Trophoblast cell (in vitro differentiated cells and primary cell): ENCODE measurements at regions not wholly inside any gene's neighbourhood (a gene's known extent, or its start where the extent isn't known, plus 50 kb on each side); places are given as distances from the start of the nearest gene placed in this dataset.

Experiments
- DNase-seq, 2 donors: peaks; one replicate each; pipeline ENCODE4 v3.0.0-alpha.2; 2016
- H2AFZ ChIP-seq: 2 replicates; pipeline ENCODE4 v1.6.1; 2013; ENCODE audit warnings: low read length, moderate library complexity, mild to moderate bottlenecking; ENCODE audit not compliant: insufficient read depth, poor library complexity
- H2AK5ac ChIP-seq: 2 replicates; pipeline ENCODE4 v1.6.1; 2013; ENCODE audit warnings: mild to moderate bottlenecking, low read length
- H2BK120ac ChIP-seq: 2 replicates; pipeline ENCODE4 v1.6.1; 2013; ENCODE audit warnings: low read length, mild to moderate bottlenecking, moderate library complexity; ENCODE audit not compliant: insufficient read depth, poor library complexity
- H2BK12ac ChIP-seq: 2 replicates; pipeline ENCODE4 v1.6.1; 2013; ENCODE audit warnings: mild to moderate bottlenecking, low read length, moderate library complexity
- H2BK5ac ChIP-seq: 2 replicates; pipeline ENCODE4 v1.6.1; 2013; ENCODE audit warnings: low read length, low read depth, moderate library complexity, mild to moderate bottlenecking; ENCODE audit not compliant: poor library complexity
- H3K14ac ChIP-seq: 2 replicates; pipeline ENCODE4 v1.6.1; 2013; ENCODE audit warnings: mild to moderate bottlenecking, low read length
- H3K18ac ChIP-seq: 2 replicates; pipeline ENCODE4 v1.6.1; 2013; ENCODE audit warnings: mild to moderate bottlenecking, low read length
- H3K23ac ChIP-seq: 2 replicates; pipeline ENCODE4 v1.6.1; 2013; ENCODE audit warnings: low read length
- H3K27ac ChIP-seq: 2 replicates; pipeline ENCODE4 v1.5.1; 2013; ENCODE audit warnings: low read depth, mild to moderate bottlenecking, inconsistent platforms, low read length, moderate library complexity
- H3K27me3 ChIP-seq: 2 replicates; pipeline ENCODE4 v1.6.1; 2013; ENCODE audit warnings: inconsistent platforms, mild to moderate bottlenecking, low read length, moderate library complexity; ENCODE audit not compliant: insufficient read depth
- H3K36me3 ChIP-seq, 2 experiments: 1 replicate in 1 of 2; 2 replicates in 1 of 2; pipeline ENCODE4 v1.6.1; 2013; ENCODE audit warnings: low read length in 2 of 2, mild to moderate bottlenecking in 2 of 2, moderate library complexity in 1 of 2; ENCODE audit not compliant: insufficient read depth in 2 of 2, control insufficient read depth in 1 of 2
- H3K4ac ChIP-seq: 2 replicates; pipeline ENCODE4 v1.6.1; 2013; ENCODE audit warnings: low read depth, mild to moderate bottlenecking, low read length, moderate library complexity
- H3K4me1 ChIP-seq, 2 experiments: 1 replicate in 1 of 2; 2 replicates in 1 of 2; pipeline ENCODE4 v1.6.1; 2013; ENCODE audit warnings: low read length in 2 of 2, mild to moderate bottlenecking in 2 of 2, moderate library complexity in 1 of 2; ENCODE audit not compliant: insufficient read depth in 2 of 2, control insufficient read depth in 1 of 2
- H3K4me2 ChIP-seq: 2 replicates; pipeline ENCODE4 v1.6.1; 2013; ENCODE audit warnings: inconsistent platforms, mild to moderate bottlenecking, low read length, moderate library complexity
- H3K4me3 ChIP-seq: 2 replicates; pipeline ENCODE4 v1.5.1; 2013; ENCODE audit warnings: mild to moderate bottlenecking, low read depth, low read length, inconsistent platforms
- H3K79me1 ChIP-seq: one replicate; pipeline ENCODE4 v1.6.1; 2013; ENCODE audit warnings: low read length
- H3K79me2 ChIP-seq: 2 replicates; pipeline ENCODE4 v1.6.1; 2013; ENCODE audit warnings: low read length, mild to moderate bottlenecking; ENCODE audit not compliant: control insufficient read depth, insufficient read depth, poor library complexity
- H3K9ac ChIP-seq: 2 replicates; pipeline ENCODE4 v1.6.1; 2013; ENCODE audit warnings: mild to moderate bottlenecking, low read length
- H3K9me3 ChIP-seq: 2 replicates; pipeline ENCODE4 v1.6.1; 2013; ENCODE audit warnings: low read depth, mild to moderate bottlenecking, control low read depth, inconsistent platforms, low read length; ENCODE audit not compliant: insufficient read depth
- H4K12ac ChIP-seq: 2 replicates; pipeline ENCODE4 v1.6.1; 2013; ENCODE audit warnings: low read depth, mild to moderate bottlenecking, low read length, moderate library complexity
- H4K8ac ChIP-seq: 2 replicates; pipeline ENCODE4 v1.6.1; 2013; ENCODE audit warnings: low read depth, mild to moderate bottlenecking, low read length, moderate library complexity
- H4K91ac ChIP-seq: one replicate; pipeline ENCODE4 v1.6.1; 2013; ENCODE audit warnings: low read depth, mild to moderate bottlenecking, low read length, moderate library complexity
- WGBS: extraction: QIAGEN DNeasy Blood & Tissue Kit; methylation state at CpG from one replicate; pipeline ENCODE4 v1.1.7; 2013; ENCODE audit warnings: missing lambda C conversion rate; ENCODE audit not compliant: insufficient read length, insufficient coverage; ENCODE audit errors: extremely low coverage; 5-methylcytosine and 5-hydroxymethylcytosine counted together

- no peak overlapping the region for H2BK12ac ChIP-seq
- H2BK5ac ChIP-seq: no peak overlapping the region
- H3K4me3 ChIP-seq: no peak overlapping the region
- H3K36me3 ChIP-seq: no peaks in the 10 kb centered on the region
- H2BK120ac ChIP-seq: no peak overlapping the region
- H4K8ac ChIP-seq: no peak overlapping the region
- H4K91ac ChIP-seq: no peak overlapping the region
- H4K12ac ChIP-seq: no peak overlapping the region
- H3K4ac ChIP-seq: no peak overlapping the region
- no peak overlapping the region for H3K9ac ChIP-seq
- no peak overlapping the region for H2AK5ac ChIP-seq
- H3K18ac ChIP-seq: no peak overlapping the region
- WGBS: no CpG with 5 or more reads among the region's 4 CpGs
- no peak overlapping the region for H3K4me2 ChIP-seq
- no peaks in the 10 kb centered on the region for H3K4me1 ChIP-seq
- no peaks in the 10 kb centered on the region for H3K79me1 ChIP-seq
- no peaks in the 10 kb centered on the region for H3K9me3 ChIP-seq
- H3K27me3 ChIP-seq: no peaks in the 10 kb centered on the region
- no peaks in the 10 kb centered on the region for H3K79me2 ChIP-seq
- no peak overlapping the region for H3K23ac ChIP-seq
- no peak overlapping the region for H2AFZ ChIP-seq
- no peak overlapping the region for H3K14ac ChIP-seq
- H3K27ac ChIP-seq: no peak overlapping the region
- peak; percentile 19 to 78 for DNase-seq
Observed at GRCh38 chr4:12411072-12411471, 982.4 kb upstream of the HS3ST1 start.

- Histone ChIP-seq H3K23ac (no peak overlapping the region), H3K79me1 (no peaks in the 10 kb centered on the region), H3K27ac (no peak overlapping the region), H3K9me3 (no peaks in the 10 kb centered on the region), H3K4me2 (no peak overlapping the region), H3K27me3 (no peaks in the 10 kb centered on the region), H2BK12ac (no peak overlapping the region), H4K91ac (no peak overlapping the region), H3K9ac (no peak overlapping the region), H3K4me3 (no peak overlapping the region), H3K79me2 (no peaks in the 10 kb centered on the region), H4K8ac (no peak overlapping the region), H4K12ac (no peak overlapping the region), H3K4me1 (no peaks in the 10 kb centered on the region), H3K4ac (no peak overlapping the region), H3K36me3 (no peaks in the 10 kb centered on the region), H2AK5ac (no peak overlapping the region), H3K14ac (no peak overlapping the region), H2BK120ac (no peak overlapping the region), H2AFZ (no peak overlapping the region), H3K18ac (no peak overlapping the region), H2BK5ac (no peak overlapping the region)
- WGBS: no CpG with 5 or more reads among the region's 4 CpGs
- peak in 1 of 2 donors; percentile 7 for DNase-seq
Observed at GRCh38 chr4:12409507-12410190, 981.0 kb upstream of the HS3ST1 start.

- Histone ChIP-seq H3K79me1 (no peaks in the 10 kb centered on the region), H3K18ac (no peak overlapping the region), H3K36me3 (no peaks in the 10 kb centered on the region), H3K14ac (no peak overlapping the region), H2AK5ac (no peak overlapping the region), H3K9ac (no peak overlapping the region), H4K12ac (no peak overlapping the region), H2BK120ac (no peak overlapping the region), H3K4ac (no peak overlapping the region), H3K4me3 (no peak overlapping the region), H2AFZ (no peak overlapping the region), H2BK5ac (no peak overlapping the region), H2BK12ac (no peak overlapping the region), H3K79me2 (no peaks in the 10 kb centered on the region), H3K27me3 (no peaks in the 10 kb centered on the region), H3K23ac (no peak overlapping the region), H3K4me2 (no peak overlapping the region), H4K8ac (no peak overlapping the region), H3K9me3 (no peaks in the 10 kb centered on the region), H4K91ac (no peak overlapping the region), H3K4me1 (no peaks in the 10 kb centered on the region), H3K27ac (no peak overlapping the region)
- DNase-seq: no peak
- WGBS: no CpG with 5 or more reads among the region's 1 CpG
Observed at GRCh38 chr4:12408364-12408763, 979.7 kb upstream of the HS3ST1 start.

GRCh38 chr4:12403175-12403574, 974.5 kb upstream of the HS3ST1 start:
- DNase-seq: no peak
- Histone ChIP-seq H4K91ac (no peak overlapping the region), H2AFZ (no peak overlapping the region), H3K79me2 (no peaks in the 10 kb centered on the region), H2AK5ac (no peak overlapping the region), H4K8ac (no peak overlapping the region), H2BK120ac (no peak overlapping the region), H4K12ac (no peak overlapping the region), H3K4me1 (no peaks in the 10 kb centered on the region), H3K79me1 (no peaks in the 10 kb centered on the region), H3K4ac (no peak overlapping the region), H2BK5ac (no peak overlapping the region), H3K9me3 (no peaks in the 10 kb centered on the region), H3K18ac (no peak overlapping the region), H3K27me3 (no peaks in the 10 kb centered on the region), H3K36me3 (no peaks in the 10 kb centered on the region), H3K4me2 (no peak overlapping the region), H3K14ac (no peak overlapping the region), H3K4me3 (no peak overlapping the region), H3K27ac (no peak overlapping the region), H3K23ac (no peak overlapping the region), H2BK12ac (no peak overlapping the region), H3K9ac (no peak overlapping the region)
- WGBS: no CpG with 5 or more reads among the region's 2 CpGs
